ENCODE measurements at regions not wholly inside any gene's neighbourhood (a gene's known extent, or its start where the extent isn't known, plus 50 kb on each side); places are given as distances from the start of the nearest gene placed in this dataset.

GRCh38 chr3:165254812-165255211, 58.6 kb upstream of the SLITRK3 start:
- TF ChIP-seq POLR2A (IDR thresholded peaks at IDR 0.05): no peak
- TF ChIP-seq, protein P1, sequence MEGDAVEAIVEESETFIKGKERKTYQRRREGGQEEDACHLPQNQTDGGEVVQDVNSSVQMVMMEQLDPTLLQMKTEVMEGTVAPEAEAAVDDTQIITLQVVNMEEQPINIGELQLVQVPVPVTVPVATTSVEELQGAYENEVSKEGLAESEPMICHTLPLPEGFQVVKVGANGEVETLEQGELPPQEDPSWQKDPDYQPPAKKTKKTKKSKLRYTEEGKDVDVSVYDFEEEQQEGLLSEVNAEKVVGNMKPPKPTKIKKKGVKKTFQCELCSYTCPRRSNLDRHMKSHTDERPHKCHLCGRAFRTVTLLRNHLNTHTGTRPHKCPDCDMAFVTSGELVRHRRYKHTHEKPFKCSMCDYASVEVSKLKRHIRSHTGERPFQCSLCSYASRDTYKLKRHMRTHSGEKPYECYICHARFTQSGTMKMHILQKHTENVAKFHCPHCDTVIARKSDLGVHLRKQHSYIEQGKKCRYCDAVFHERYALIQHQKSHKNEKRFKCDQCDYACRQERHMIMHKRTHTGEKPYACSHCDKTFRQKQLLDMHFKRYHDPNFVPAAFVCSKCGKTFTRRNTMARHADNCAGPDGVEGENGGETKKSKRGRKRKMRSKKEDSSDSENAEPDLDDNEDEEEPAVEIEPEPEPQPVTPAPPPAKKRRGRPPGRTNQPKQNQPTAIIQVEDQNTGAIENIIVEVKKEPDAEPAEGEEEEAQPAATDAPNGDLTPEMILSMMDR (IDR thresholded peaks at IDR 0.05): no peak
- TF ChIP-seq EP300 (IDR thresholded peaks at IDR 0.05): no peak
- TF ChIP-seq POLR2AphosphoS5 (IDR thresholded peaks at IDR 0.05): no peak

Measured in stomach (tissue), 4 donors.